Liver (tissue), 3 donors: ENCODE measurements at regions not wholly inside any gene's neighbourhood (a gene's known extent, or its start where the extent isn't known, plus 50 kb on each side); places are given as distances from the start of the nearest gene placed in this dataset.

Experiments
- RAD21 ChIP-seq, 2 donors: IDR thresholded peaks; 2 replicates each; pipeline ENCODE4 v1.6.1; 2016; ENCODE audit warnings: antibody characterized with exemption in 2 of 2, mild to moderate bottlenecking in 2 of 2
- YY1 ChIP-seq: IDR thresholded peaks from 2 replicates; pipeline ENCODE4 v1.6.1; 2016; ENCODE audit warnings: antibody characterized with exemption, mild to moderate bottlenecking
- TF ChIP-seq, protein P1 (sequence below): IDR thresholded peaks from 2 replicates; pipeline ENCODE4 v1.6.1; 2016; ENCODE audit warnings: antibody characterized with exemption, mild to moderate bottlenecking
- TF ChIP-seq, protein P2 (sequence below): IDR thresholded peaks from 2 replicates; pipeline ENCODE4 v1.6.1; 2016; ENCODE audit warnings: antibody characterized with exemption
- TF ChIP-seq, protein P3 (sequence below): fragments of 150-350 bp; IDR thresholded peaks from 2 replicates; pipeline ENCODE4 v1.5.1; 2017; ENCODE audit warnings: improper control_type of control experiment, low read depth, low read length; ENCODE audit not compliant: missing input control
- donor health status: healthy.
- donor health status: healthy.

DNA sequence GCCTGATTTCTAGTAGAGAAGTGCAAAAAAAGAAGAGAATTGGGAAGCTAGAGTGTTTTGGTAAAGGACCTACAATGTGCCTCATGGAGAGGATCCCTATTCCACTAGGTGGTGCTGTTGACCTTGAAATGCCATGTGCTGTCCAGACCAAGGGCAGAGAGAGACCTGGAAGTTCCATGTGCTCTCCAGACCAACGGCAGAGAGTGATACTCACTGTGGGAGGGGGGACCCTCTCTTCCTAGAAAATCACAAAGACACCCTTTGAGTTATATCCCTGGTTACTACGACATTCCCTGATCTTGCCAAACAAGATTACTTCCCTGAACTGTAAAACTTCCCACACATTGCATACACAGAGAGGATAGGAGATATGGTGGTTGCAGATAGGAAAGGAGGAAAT lies 212.7 kb upstream of the ZNF804B start:
- TF ChIP-seq, protein P1, sequence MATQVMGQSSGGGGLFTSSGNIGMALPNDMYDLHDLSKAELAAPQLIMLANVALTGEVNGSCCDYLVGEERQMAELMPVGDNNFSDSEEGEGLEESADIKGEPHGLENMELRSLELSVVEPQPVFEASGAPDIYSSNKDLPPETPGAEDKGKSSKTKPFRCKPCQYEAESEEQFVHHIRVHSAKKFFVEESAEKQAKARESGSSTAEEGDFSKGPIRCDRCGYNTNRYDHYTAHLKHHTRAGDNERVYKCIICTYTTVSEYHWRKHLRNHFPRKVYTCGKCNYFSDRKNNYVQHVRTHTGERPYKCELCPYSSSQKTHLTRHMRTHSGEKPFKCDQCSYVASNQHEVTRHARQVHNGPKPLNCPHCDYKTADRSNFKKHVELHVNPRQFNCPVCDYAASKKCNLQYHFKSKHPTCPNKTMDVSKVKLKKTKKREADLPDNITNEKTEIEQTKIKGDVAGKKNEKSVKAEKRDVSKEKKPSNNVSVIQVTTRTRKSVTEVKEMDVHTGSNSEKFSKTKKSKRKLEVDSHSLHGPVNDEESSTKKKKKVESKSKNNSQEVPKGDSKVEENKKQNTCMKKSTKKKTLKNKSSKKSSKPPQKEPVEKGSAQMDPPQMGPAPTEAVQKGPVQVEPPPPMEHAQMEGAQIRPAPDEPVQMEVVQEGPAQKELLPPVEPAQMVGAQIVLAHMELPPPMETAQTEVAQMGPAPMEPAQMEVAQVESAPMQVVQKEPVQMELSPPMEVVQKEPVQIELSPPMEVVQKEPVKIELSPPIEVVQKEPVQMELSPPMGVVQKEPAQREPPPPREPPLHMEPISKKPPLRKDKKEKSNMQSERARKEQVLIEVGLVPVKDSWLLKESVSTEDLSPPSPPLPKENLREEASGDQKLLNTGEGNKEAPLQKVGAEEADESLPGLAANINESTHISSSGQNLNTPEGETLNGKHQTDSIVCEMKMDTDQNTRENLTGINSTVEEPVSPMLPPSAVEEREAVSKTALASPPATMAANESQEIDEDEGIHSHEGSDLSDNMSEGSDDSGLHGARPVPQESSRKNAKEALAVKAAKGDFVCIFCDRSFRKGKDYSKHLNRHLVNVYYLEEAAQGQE, result no peak
- no peak for TF ChIP-seq YY1
- TF ChIP-seq, protein P2, sequence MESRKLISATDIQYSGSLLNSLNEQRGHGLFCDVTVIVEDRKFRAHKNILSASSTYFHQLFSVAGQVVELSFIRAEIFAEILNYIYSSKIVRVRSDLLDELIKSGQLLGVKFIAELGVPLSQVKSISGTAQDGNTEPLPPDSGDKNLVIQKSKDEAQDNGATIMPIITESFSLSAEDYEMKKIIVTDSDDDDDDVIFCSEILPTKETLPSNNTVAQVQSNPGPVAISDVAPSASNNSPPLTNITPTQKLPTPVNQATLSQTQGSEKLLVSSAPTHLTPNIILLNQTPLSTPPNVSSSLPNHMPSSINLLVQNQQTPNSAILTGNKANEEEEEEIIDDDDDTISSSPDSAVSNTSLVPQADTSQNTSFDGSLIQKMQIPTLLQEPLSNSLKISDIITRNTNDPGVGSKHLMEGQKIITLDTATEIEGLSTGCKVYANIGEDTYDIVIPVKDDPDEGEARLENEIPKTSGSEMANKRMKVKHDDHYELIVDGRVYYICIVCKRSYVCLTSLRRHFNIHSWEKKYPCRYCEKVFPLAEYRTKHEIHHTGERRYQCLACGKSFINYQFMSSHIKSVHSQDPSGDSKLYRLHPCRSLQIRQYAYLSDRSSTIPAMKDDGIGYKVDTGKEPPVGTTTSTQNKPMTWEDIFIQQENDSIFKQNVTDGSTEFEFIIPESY, result no peak
- TF ChIP-seq, protein P3, sequence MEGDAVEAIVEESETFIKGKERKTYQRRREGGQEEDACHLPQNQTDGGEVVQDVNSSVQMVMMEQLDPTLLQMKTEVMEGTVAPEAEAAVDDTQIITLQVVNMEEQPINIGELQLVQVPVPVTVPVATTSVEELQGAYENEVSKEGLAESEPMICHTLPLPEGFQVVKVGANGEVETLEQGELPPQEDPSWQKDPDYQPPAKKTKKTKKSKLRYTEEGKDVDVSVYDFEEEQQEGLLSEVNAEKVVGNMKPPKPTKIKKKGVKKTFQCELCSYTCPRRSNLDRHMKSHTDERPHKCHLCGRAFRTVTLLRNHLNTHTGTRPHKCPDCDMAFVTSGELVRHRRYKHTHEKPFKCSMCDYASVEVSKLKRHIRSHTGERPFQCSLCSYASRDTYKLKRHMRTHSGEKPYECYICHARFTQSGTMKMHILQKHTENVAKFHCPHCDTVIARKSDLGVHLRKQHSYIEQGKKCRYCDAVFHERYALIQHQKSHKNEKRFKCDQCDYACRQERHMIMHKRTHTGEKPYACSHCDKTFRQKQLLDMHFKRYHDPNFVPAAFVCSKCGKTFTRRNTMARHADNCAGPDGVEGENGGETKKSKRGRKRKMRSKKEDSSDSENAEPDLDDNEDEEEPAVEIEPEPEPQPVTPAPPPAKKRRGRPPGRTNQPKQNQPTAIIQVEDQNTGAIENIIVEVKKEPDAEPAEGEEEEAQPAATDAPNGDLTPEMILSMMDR, result peak; percentile 32
- TF ChIP-seq RAD21 (IDR thresholded peaks at IDR 0.05), result peak; percentile 63 to 70
